Umbilical cord (tissue), 1 donor: ENCODE measurements at regions not wholly inside any gene's neighbourhood (a gene's known extent, or its start where the extent isn't known, plus 50 kb on each side); places are given as distances from the start of the nearest gene placed in this dataset.
A peak's percentile ranks its signal among the peaks of the same experiment; 100 is the strongest.

Experiments used
- DNase-seq: peaks from one replicate; pipeline ENCODE4 v3.0.0-alpha.2; 2015; ENCODE audit warnings: low spot score

DNA sequence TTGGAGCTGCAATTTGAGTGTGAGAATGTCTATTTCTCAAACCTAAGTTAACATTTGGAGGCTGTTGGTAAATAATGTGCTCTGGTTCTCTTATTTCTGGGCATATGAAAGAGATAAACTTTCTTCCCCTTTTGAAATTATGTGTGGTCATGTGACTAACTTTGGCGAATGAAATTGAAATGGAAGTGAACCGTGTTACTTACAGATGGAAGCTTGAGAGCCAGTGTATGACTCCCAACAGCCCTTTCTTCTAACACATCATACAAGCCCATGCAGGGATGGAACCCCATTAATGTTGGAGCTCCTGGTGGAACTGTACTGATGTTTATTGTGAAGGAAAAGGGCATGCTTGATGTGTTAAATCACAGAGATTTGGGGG is 725.8 kb downstream of the TSN start:
- no peak for DNase-seq

DNA sequence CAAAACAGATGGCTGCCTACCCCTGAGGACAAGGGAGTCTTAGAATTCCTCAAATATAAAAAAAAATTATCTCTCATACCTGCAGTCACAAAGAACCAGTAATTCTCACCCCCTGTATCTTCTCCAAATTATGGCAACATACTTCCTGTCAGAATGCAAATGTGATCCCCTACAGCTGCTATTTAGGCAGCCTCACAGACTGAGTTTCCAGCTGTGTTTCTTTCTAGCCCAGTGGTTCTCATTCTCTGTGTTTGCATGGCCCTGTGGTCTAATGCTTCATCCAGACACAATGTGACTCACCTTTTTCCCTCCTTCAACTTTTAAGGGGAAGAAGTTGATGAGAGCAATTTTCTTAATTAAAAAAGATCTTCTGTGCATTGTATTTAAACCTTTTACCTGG is 726.3 kb downstream of the TSN start:
- no peak for DNase-seq

DNA sequence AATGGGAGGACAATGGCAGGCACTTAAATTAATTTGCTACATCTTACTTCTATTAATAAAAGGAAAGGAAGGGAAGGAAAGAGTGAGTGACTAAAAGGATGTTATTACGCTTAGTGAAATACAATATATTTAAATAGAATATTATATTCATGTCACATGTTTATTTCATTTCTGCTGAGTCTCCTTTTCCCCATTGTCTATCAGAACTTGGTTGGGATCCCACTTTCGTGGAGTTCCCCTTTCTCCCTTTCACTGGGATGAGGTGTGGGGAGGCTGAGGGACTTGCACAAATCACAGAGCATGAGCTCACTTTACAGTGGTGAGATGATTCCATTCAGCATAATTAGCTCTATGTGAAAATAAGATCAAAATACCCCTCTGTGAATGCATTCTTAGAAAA is 730.6 kb downstream of the TSN start:
- no peak for DNase-seq

GRCh38 chr2:122486705-122487415 is 731.4 kb downstream of the TSN start:
- DNase-seq, result no peak

- DNase-seq, result no peak
Measured at GRCh38 chr2:122491011-122491410, 735.6 kb downstream of the TSN start.

GRCh38 chr2:122500316-122501105 is 745.1 kb downstream of the TSN start:
- no peak for DNase-seq

DNA sequence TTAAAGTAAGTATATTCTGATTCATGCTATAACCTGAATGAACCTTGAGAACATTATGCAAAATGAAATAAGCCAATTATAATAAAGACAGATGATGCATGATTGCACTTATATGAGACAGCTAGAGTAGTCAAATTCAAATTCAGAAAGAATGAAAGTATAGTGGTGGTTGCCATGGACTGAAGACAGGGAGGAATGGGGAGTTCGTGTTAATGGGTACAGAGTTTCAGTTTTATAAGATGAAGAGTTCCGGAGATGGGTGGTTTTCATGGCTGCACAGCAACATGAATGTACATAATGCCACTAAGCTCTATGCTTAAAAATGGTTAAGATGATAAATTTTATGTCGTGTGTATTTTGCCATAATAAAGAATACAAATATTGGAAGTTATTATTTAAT is 751.2 kb downstream of the TSN start:
- no peak for DNase-seq

DNA sequence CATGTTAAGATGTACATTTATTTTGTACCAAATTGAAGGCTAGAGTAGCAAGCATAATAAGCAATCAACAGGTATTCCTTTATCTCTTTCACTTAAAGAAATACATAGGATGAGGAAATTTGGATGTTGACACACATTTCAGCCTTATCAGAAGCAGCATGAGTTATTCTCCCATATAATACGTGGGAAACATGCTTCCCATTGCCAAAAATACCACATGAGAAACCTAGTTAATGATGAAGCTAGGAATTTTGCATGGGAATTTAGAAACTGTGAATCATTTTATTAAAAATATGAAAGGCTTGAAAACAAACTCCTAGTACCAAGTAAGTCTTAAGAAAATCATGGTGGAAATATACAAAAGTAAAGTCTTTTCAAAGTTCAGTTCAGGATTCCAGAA is 751.8 kb downstream of the TSN start:
- no peak for DNase-seq

- no peak for DNase-seq
Measured at GRCh38 chr2:122512091-122512490, 756.6 kb downstream of the TSN start.

DNA sequence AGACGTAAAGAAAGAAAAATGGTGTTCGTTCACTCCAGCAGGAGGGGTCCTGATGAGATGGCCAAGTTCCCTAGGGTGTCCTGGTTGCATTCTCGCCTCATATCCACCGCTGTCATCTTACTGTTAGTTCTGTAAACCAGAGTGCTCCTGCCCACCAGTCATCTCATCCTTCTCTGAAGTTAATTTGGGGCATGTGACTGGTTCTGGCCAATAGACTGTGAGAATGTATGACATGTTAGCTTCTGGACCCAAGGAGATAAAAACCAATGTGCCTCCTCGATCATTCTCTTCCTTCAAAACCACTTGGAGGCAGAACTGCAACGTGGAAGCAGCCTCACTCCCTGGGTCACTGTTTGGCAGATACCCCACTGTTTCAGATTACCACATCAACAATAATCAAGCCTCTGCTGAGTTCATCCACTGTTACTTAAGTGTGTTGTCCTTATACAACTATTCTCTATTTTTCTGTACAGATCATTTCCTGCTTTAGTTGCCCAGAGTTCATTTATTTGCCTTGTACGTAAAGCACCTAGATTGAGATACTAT is 759.1 kb downstream of the TSN start:
- no peak for DNase-seq

- DNase-seq, result no peak
Measured at GRCh38 chr2:122515731-122516290, 760.4 kb downstream of the TSN start.

- no peak for DNase-seq
Measured at GRCh38 chr2:122516775-122517174, 761.3 kb downstream of the TSN start.

GRCh38 chr2:122519366-122519765 is 763.9 kb downstream of the TSN start:
- DNase-seq, result no peak

DNA sequence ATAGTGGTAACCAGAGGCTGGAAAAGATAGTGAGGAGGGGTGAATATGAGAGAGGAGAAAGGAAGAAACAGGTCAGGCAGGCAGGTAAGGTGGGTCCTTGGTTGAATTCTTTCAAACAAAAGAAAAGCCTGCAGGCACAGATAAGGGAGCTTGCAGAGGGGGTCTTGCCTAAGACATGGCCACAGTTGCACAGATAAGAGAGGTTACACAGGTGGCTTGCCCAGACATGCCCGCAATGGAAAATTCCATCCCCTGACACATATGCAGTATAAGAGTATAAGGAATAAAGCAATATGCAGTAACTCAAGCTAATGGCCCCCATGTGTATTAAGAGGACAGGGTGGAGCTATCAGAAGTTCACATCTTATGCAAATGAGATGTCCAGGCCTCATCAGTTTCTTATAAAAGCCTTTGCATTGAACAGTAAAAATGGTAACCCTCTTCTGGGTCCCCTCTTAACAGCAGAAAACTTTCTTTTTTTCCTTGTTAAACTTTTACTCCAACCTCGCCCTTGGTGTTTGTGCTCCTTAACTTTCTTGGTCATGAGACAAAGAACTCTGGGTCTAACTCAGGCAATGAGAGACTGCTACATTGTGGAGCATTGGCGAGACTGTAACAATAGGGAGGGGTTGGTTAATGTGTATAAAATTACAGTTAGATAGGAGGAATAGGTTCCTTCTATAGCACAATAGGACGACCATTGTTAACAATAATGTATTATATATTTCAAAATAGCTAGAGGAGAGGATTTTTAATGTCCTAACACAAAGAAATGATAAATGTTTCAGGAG is 764.6 kb downstream of the TSN start:
- no peak for DNase-seq

- no peak for DNase-seq
Measured at GRCh38 chr2:122523143-122523542, 767.7 kb downstream of the TSN start.

- DNase-seq, result no peak
Measured at GRCh38 chr2:122523981-122524380, 768.5 kb downstream of the TSN start.

GRCh38 chr2:122525336-122525735 is 769.9 kb downstream of the TSN start:
- DNase-seq, result peak; percentile 59

- no peak for DNase-seq
Measured at GRCh38 chr2:122528061-122528460, 772.6 kb downstream of the TSN start.

GRCh38 chr2:122528958-122529705 is 773.7 kb downstream of the TSN start:
- no peak for DNase-seq

DNA sequence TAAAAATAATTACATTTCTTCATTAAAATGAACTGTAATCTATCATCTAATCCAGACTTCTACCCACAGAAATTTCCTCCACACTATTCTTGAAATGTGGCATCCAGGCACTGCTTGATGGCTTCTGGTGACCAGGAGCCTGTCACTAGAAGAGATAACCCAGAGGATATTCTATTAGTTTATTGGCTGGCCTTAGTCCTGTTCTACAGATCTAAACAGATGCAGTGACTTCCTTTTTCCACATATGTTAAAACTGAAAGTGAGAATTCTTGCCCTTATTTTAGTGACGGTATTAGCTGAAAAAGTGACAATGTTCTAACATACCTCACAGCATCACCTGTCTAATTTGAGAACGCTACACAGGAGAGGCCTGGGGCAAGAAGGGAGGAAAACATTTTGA is 775.4 kb downstream of the TSN start:
- DNase-seq, result no peak
